Endothelial cell of umbilical vein (primary cell): ENCODE measurements at regions not wholly inside any gene's neighbourhood (a gene's known extent, or its start where the extent isn't known, plus 50 kb on each side); places are given as distances from the start of the nearest gene placed in this dataset.

Experiments
- BruUV-seq: library from RNA; stranded (reverse); fragments of 400-500 nt; replicated peaks from 2 replicates; lab custom pipeline; 2021; lab: Mats Ljungman, UMichigan
- CTCF ChIA-PET: fragments of 300-600, 350-600 bp; sonication (Branson Sonifier 250); formaldehyde crosslinking; loops from one replicate; lab custom pipeline; 2021; ENCODE audit warnings: antibody characterized with exemption, inconsistent platforms; lab: Charles Lee
- POLR2A ChIA-PET: fragments of 300-600, 350-600 bp; sonication (Branson Sonifier 250); formaldehyde crosslinking; loops from one replicate; lab custom pipeline; 2021; ENCODE audit warnings: antibody characterized with exemption, inconsistent platforms; lab: Charles Lee
- DNase-seq: peaks from one replicate; pipeline ENCODE4 v3.0.0-alpha.2; 2011; ENCODE audit warnings: low read depth, low spot score
- FAIRE-seq: peaks from 2 replicates; lab custom pipeline; 2011; peaks lifted over from hg19 to GRCh38; lab: Jason Lieb, UNC
- H2AFZ ChIP-seq: 2 replicates; pipeline ENCODE4 v1.6.0; 2012; ENCODE audit warnings: low read depth, low read length, control low read depth, inconsistent platforms
- H3K27ac ChIP-seq: 2 replicates; pipeline ENCODE4 v1.5.1; 2011; ENCODE audit warnings: low read depth, mild to moderate bottlenecking, control low read depth, low read length, moderate library complexity; ENCODE audit not compliant: insufficient read depth
- H3K27me3 ChIP-seq, 2 experiments: 2 replicates each; pipeline versions ENCODE4 v1.6.0 to v1.6.1; 2011; ENCODE audit warnings: low read length in 2 of 2, mixed read lengths in 1 of 2; ENCODE audit not compliant: control insufficient read depth in 2 of 2, insufficient read depth in 2 of 2
- H3K36me3 ChIP-seq, 2 experiments: 2 replicates in 1 of 2; 3 replicates in 1 of 2; pipeline ENCODE4 v1.5.1; 2011; ENCODE audit warnings: low read length in 2 of 2, mild to moderate bottlenecking in 1 of 2, moderate library complexity in 1 of 2; ENCODE audit not compliant: control insufficient read depth in 2 of 2, insufficient read depth in 2 of 2; ENCODE audit errors: extremely low read depth in 1 of 2
- H3K4me1 ChIP-seq: 3 replicates; pipeline ENCODE4 v1.5.1; 2011; ENCODE audit warnings: mild to moderate bottlenecking, low read length; ENCODE audit not compliant: control insufficient read depth, insufficient read depth; ENCODE audit errors: extremely low read depth
- H3K4me2 ChIP-seq: 2 replicates; pipeline ENCODE4 v1.6.1; 2011; ENCODE audit warnings: low read length, control low read depth, mixed read lengths; ENCODE audit not compliant: insufficient read depth
- H3K4me3 ChIP-seq, 3 experiments: fragments of 200-600 bp in 1 of 3; sonication (generic), shearing (Covaris generic) in 1 of 3; replicated peaks in 1 of 3; 2 replicates each; pipeline ENCODE4 v1.5.1; 2011 to 2016; ENCODE audit warnings: control low read depth in 3 of 3, low read length in 3 of 3, mild to moderate bottlenecking in 2 of 3, inconsistent platforms in 1 of 3, low read depth in 1 of 3, moderate library complexity in 1 of 3; ENCODE audit not compliant: insufficient read depth in 1 of 3
- H3K79me2 ChIP-seq: 2 replicates; pipeline ENCODE4 v1.6.0; 2012; ENCODE audit warnings: low read length, inconsistent platforms; ENCODE audit not compliant: control insufficient read depth, insufficient read depth
- H3K9ac ChIP-seq: replicated peaks from 2 replicates; pipeline ENCODE3; 2011; ENCODE audit warnings: low read length, control low read depth; ENCODE audit not compliant: insufficient read depth; ENCODE audit errors: extremely low read depth
- H3K9me1 ChIP-seq: replicated peaks from 3 replicates; pipeline ENCODE4 v1.6.0; 2011; ENCODE audit warnings: mild to moderate bottlenecking, low read length; ENCODE audit not compliant: control insufficient read depth, insufficient read depth; ENCODE audit errors: extremely low read depth
- H3K9me3 ChIP-seq: replicated peaks from 2 replicates; pipeline ENCODE4 v1.5.1; 2012; ENCODE audit warnings: low read length, inconsistent platforms; ENCODE audit not compliant: control insufficient read depth, insufficient read depth
- H4K20me1 ChIP-seq: replicated peaks from 2 replicates; pipeline ENCODE3; 2011; ENCODE audit warnings: mild to moderate bottlenecking, low read length; ENCODE audit not compliant: control insufficient read depth, insufficient read depth; ENCODE audit errors: extremely low read depth
- EZH2 ChIP-seq: IDR thresholded peaks from 2 replicates; pipeline ENCODE4 v1.6.1; 2012; ENCODE audit warnings: borderline replicate concordance, low read depth, mild to moderate bottlenecking, moderate library complexity, low read length, inconsistent platforms; ENCODE audit not compliant: severe bottlenecking
- FOS ChIP-seq: IDR thresholded peaks from 2 replicates; pipeline ENCODE4 v1.6.1; 2011; ENCODE audit warnings: mild to moderate bottlenecking, low read length, moderate library complexity, borderline replicate concordance; ENCODE audit not compliant: insufficient read depth
- GATA2 ChIP-seq: IDR thresholded peaks from 2 replicates; pipeline ENCODE4 v1.7.0; 2011; ENCODE audit warnings: low read depth, mild to moderate bottlenecking, moderate library complexity, mixed read lengths, low read length; ENCODE audit not compliant: insufficient read length, insufficient read depth
- JUN ChIP-seq: IDR thresholded peaks from 2 replicates; pipeline ENCODE4 v1.6.1; 2011; ENCODE audit warnings: borderline replicate concordance, low read depth; ENCODE audit not compliant: insufficient read length, insufficient read depth
- MYC ChIP-seq: IDR thresholded peaks from one replicate; pipeline ENCODE4 v1.6.1; 2011; ENCODE audit warnings: mild to moderate bottlenecking, low read depth, low read length
- POLR2A ChIP-seq: IDR thresholded peaks from 2 replicates; pipeline ENCODE4 v1.6.1; 2012; ENCODE audit warnings: low read depth, mild to moderate bottlenecking, control low read depth, low read length
- POLR2AphosphoS5 ChIP-seq: IDR thresholded peaks from 2 replicates; pipeline ENCODE4 v1.6.1; 2012; ENCODE audit warnings: low read depth, mild to moderate bottlenecking, control low read depth, low read length, moderate library complexity; ENCODE audit not compliant: insufficient read depth
- dilution Hi-C: fragments of 300-500 bp; cut with MboI; formaldehyde crosslinking; loops from one replicate; pipeline ENCODE4 v1.15.0; 2019; ENCODE audit warnings: low sequenced_read_pairs; ENCODE audit not compliant: extremely low pct_ligation_motif_present
- intact Hi-C: fragments of 100-400 bp; cut with micrococcal nuclease; formaldehyde crosslinking; loops from one replicate; pipeline ENCODE4 v1.10.0; 2022
- TF ChIP-seq, protein P1 (sequence below): IDR thresholded peaks from 2 replicates; pipeline ENCODE4 v1.6.1; 2011; ENCODE audit not compliant: insufficient read depth, insufficient read length
- TF ChIP-seq, protein P2 (sequence below), 2 donors: IDR thresholded peaks; 1 replicate in 1 of 2; 2 replicates in 1 of 2; pipeline ENCODE4 v1.5.1; 2011; ENCODE audit warnings: low read length in 2 of 2, mild to moderate bottlenecking in 2 of 2, moderate library complexity in 2 of 2, control low read depth in 1 of 2, inconsistent platforms in 1 of 2, low read depth in 1 of 2; ENCODE audit not compliant: insufficient read depth in 1 of 2; ENCODE audit errors: extremely low read depth in 1 of 2

DNA sequence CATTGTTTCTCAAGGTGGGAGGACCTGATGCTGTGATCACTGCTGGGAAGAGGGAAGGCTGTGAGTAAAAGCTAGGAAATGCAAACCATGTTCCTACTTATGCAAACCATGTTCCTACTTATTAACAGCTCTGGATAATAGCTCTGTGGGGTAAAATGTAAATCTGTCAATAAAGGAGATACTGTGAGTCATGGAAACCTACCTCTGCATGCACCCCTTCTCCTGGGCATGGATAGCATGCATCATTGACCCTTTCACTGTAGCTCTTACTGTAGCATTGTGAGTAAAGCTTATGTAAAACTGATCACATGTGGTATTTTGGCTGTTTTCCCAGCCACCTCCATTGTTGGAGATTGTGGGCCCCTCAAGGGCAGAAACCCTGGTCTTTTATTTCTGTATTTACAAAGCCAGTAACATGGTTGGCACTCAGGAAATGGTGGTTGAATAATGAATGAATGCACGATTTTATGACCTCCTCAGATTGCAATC lies 253.7 kb downstream of the GRIN2B start:
- Histone ChIP-seq H4K20me1 (no peaks in the 10 kb centered on the region), H3K27me3 (no peaks in the 10 kb centered on the region), H3K9ac (no peak overlapping the region), H3K9me1 (no peaks in the 10 kb centered on the region), H3K4me3 (no peak overlapping the region), H3K36me3 (no peaks in the 10 kb centered on the region), H2AFZ (no peak overlapping the region), H3K27ac (no peak overlapping the region), H3K4me2 (no peak overlapping the region), H3K4me1 (no peaks in the 10 kb centered on the region), H3K9me3 (no peaks in the 10 kb centered on the region), H3K79me2 (no peaks in the 10 kb centered on the region)
- no TSS peak for BruUV-seq
- dilution Hi-C loops: no loop called here
- FAIRE-seq (no peak), DNase-seq (no peak)
- POLR2A ChIA-PET: no interaction called here
- CTCF ChIA-PET: no interaction called here
- intact Hi-C loops: no loop called here
- TF ChIP-seq POLR2A: no peak
- no peak for TF ChIP-seq EZH2
- TF ChIP-seq MYC: no peak
- no peak for TF ChIP-seq FOS
- no peak for TF ChIP-seq POLR2AphosphoS5
- TF ChIP-seq JUN: no peak
- TF ChIP-seq, protein P1, sequence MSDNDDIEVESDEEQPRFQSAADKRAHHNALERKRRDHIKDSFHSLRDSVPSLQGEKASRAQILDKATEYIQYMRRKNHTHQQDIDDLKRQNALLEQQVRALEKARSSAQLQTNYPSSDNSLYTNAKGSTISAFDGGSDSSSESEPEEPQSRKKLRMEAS: no peak
- TF ChIP-seq GATA2: no peak
- TF ChIP-seq, protein P2, sequence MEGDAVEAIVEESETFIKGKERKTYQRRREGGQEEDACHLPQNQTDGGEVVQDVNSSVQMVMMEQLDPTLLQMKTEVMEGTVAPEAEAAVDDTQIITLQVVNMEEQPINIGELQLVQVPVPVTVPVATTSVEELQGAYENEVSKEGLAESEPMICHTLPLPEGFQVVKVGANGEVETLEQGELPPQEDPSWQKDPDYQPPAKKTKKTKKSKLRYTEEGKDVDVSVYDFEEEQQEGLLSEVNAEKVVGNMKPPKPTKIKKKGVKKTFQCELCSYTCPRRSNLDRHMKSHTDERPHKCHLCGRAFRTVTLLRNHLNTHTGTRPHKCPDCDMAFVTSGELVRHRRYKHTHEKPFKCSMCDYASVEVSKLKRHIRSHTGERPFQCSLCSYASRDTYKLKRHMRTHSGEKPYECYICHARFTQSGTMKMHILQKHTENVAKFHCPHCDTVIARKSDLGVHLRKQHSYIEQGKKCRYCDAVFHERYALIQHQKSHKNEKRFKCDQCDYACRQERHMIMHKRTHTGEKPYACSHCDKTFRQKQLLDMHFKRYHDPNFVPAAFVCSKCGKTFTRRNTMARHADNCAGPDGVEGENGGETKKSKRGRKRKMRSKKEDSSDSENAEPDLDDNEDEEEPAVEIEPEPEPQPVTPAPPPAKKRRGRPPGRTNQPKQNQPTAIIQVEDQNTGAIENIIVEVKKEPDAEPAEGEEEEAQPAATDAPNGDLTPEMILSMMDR (IDR thresholded peaks at IDR 0.05; ENCODE audit: extremely low read depth in 1 of 2, insufficient read depth in 1 of 2, low read depth in 1 of 2, low read length in 2 of 2): no peak
